ENCODE measurements at regions not wholly inside any gene's neighbourhood (a gene's known extent, or its start where the extent isn't known, plus 50 kb on each side); places are given as distances from the start of the nearest gene placed in this dataset.

GRCh38 chr12:24054416-24054815 is 104.9 kb upstream of the SOX5 start:
- ATAC-seq (ENCODE audit: low read depth) (no peak), DNase-seq (no peak)
- no peak overlapping the region for H2AFZ ChIP-seq (ENCODE audit: insufficient read depth, low read depth, low read length, poor library complexity, severe bottlenecking)
- no peaks in the 10 kb centered on the region for H3K79me2 ChIP-seq (ENCODE audit: control insufficient read depth, insufficient read depth, low read length)
- no peak overlapping the region for H3K9ac ChIP-seq (ENCODE audit: low read length)
- no peaks in the 10 kb centered on the region for H3K9me3 ChIP-seq (ENCODE audit: control extremely low read depth in 1 of 3, control insufficient read depth in 2 of 3, insufficient read depth in 1 of 3, low read length in 2 of 3)
- H3K4me2 ChIP-seq (replicated peaks; ENCODE audit: low read depth, low read length, poor library complexity, severe bottlenecking), result no peak overlapping the region
- CTCF ChIA-PET, result no interaction called here
- Mint-ChIP-seq H3K4me1 (no peaks in the 10 kb centered on the region), H3K9me3 (ENCODE audit: insufficient read depth) (no peaks in the 10 kb centered on the region), H3K27me3 (no peaks in the 10 kb centered on the region), H3K4me3 (no peak overlapping the region), H3K27ac (no peak overlapping the region)
- no peak overlapping the region for H3K4me3 ChIP-seq (ENCODE audit: control extremely low read depth in 1 of 5, extremely low read depth in 1 of 5, insufficient read depth in 1 of 5, low read depth in 2 of 5, low read length in 4 of 5)
- POLR2A ChIA-PET, result no interaction called here
- H3K36me3 ChIP-seq (replicated peaks in 1 of 2; ENCODE audit: control extremely low read depth in 1 of 2, control insufficient read depth in 1 of 2, extremely low read depth in 1 of 2, insufficient read depth in 2 of 2, low read length in 1 of 2), result no peaks in the 10 kb centered on the region
- H3K4me1 ChIP-seq (ENCODE audit: control insufficient read depth in 2 of 2, insufficient read depth in 2 of 2, low read length in 2 of 2), result no peaks in the 10 kb centered on the region
- no peaks in the 10 kb centered on the region for H4K20me1 ChIP-seq (ENCODE audit: control insufficient read depth, insufficient read depth, low read length, poor library complexity, severe bottlenecking)
- no peak for TF ChIP-seq CTCF (IDR thresholded peaks at IDR 0.05)
- no peak for TF ChIP-seq EZH2 (IDR thresholded peaks at IDR 0.05; ENCODE audit: borderline replicate concordance, insufficient read depth, low read depth, low read length, poor library complexity, severe bottlenecking)
- no peaks in the 10 kb centered on the region for H3K27me3 ChIP-seq (replicated peaks in 1 of 4; ENCODE audit: control extremely low read depth in 1 of 4, control insufficient read depth in 3 of 4, insufficient read depth in 4 of 4, low read length in 3 of 4)
- intact Hi-C loops (cut with micrococcal nuclease), result no loop called here
- H3K27ac ChIP-seq (ENCODE audit: low read length in 2 of 2), result no peak overlapping the region
- no CpG with 5 or more reads among the region's 3 CpGs for WGBS (ENCODE audit: insufficient coverage)

- no CpG with 5 or more reads among the region's 3 CpGs for WGBS (ENCODE audit: insufficient coverage)
- TF ChIP-seq EZH2 (IDR thresholded peaks at IDR 0.05; ENCODE audit: borderline replicate concordance, insufficient read depth, low read depth, low read length, poor library complexity, severe bottlenecking) (no peak), CTCF (IDR thresholded peaks at IDR 0.05) (no peak)
- Histone ChIP-seq H3K4me2 (replicated peaks; ENCODE audit: low read depth, low read length, poor library complexity, severe bottlenecking) (no peak overlapping the region), H3K9ac (ENCODE audit: low read length) (no peak overlapping the region), H3K27me3 (replicated peaks in 1 of 4; ENCODE audit: control extremely low read depth in 1 of 4, control insufficient read depth in 3 of 4, insufficient read depth in 4 of 4, low read length in 3 of 4) (no peaks in the 10 kb centered on the region), H3K36me3 (replicated peaks in 1 of 2; ENCODE audit: control extremely low read depth in 1 of 2, control insufficient read depth in 1 of 2, extremely low read depth in 1 of 2, insufficient read depth in 2 of 2, low read length in 1 of 2) (no peaks in the 10 kb centered on the region), H3K4me1 (ENCODE audit: control insufficient read depth in 2 of 2, insufficient read depth in 2 of 2, low read length in 2 of 2) (no peaks in the 10 kb centered on the region), H3K79me2 (ENCODE audit: control insufficient read depth, insufficient read depth, low read length) (no peaks in the 10 kb centered on the region), H3K4me3 (ENCODE audit: control extremely low read depth in 1 of 5, extremely low read depth in 1 of 5, insufficient read depth in 1 of 5, low read depth in 2 of 5, low read length in 4 of 5) (no peak overlapping the region), H3K27ac (ENCODE audit: low read length in 2 of 2) (no peak overlapping the region), H3K9me3 (ENCODE audit: control extremely low read depth in 1 of 3, control insufficient read depth in 2 of 3, insufficient read depth in 1 of 3, low read length in 2 of 3) (no peaks in the 10 kb centered on the region), H2AFZ (ENCODE audit: insufficient read depth, low read depth, low read length, poor library complexity, severe bottlenecking) (no peak overlapping the region), H4K20me1 (ENCODE audit: control insufficient read depth, insufficient read depth, low read length, poor library complexity, severe bottlenecking) (no peaks in the 10 kb centered on the region)
- DNase-seq, result no peak
- Mint-ChIP-seq H3K27me3 (no peaks in the 10 kb centered on the region), H3K27ac (no peak overlapping the region), H3K4me1 (peaks cover 6% of the 10 kb centered on the region), H3K4me3 (no peak overlapping the region), H3K9me3 (ENCODE audit: insufficient read depth) (no peaks in the 10 kb centered on the region)
- no peak for ATAC-seq (ENCODE audit: low read depth)
- POLR2A ChIA-PET, result no interaction called here
- intact Hi-C loops (cut with micrococcal nuclease), result no loop called here
- CTCF ChIA-PET, result no interaction called here
Measured at GRCh38 chr12:24049728-24050127, 100.3 kb upstream of the SOX5 start.
